MM.1S (cell line): ENCODE measurements at regions not wholly inside any gene's neighbourhood (a gene's known extent, or its start where the extent isn't known, plus 50 kb on each side); places are given as distances from the start of the nearest gene placed in this dataset.

Source experiments
- DNase-seq: peaks from one replicate; pipeline ENCODE4 v3.0.0-alpha.2; 2015
- H2AFZ ChIP-seq: fragments of 300-600 bp; sonication (generic); 2 replicates; pipeline ENCODE4 v1.6.0; 2016; ENCODE audit warnings: antibody characterized with exemption, low read length
- H3F3A ChIP-seq: fragments of 300-600 bp; sonication (generic); 2 replicates; pipeline ENCODE4 v1.6.1; 2016; ENCODE audit warnings: mild to moderate bottlenecking, antibody characterized with exemption, low read length, moderate library complexity, mixed read lengths; ENCODE audit not compliant: insufficient read depth
- H3K27ac ChIP-seq: fragments of 300-600 bp; sonication (generic); 2 replicates; pipeline ENCODE4 v1.5.1; 2016; ENCODE audit warnings: mild to moderate bottlenecking, low read length
- H3K27me3 ChIP-seq: fragments of 300-600 bp; sonication (generic); replicated peaks from 2 replicates; pipeline ENCODE4 v1.6.0; 2016; ENCODE audit warnings: low read length; ENCODE audit not compliant: insufficient read depth
- H3K36me3 ChIP-seq: fragments of 300-600 bp; sonication (generic); replicated peaks from 2 replicates; pipeline ENCODE4 v1.6.1; 2016; ENCODE audit warnings: mild to moderate bottlenecking, low read length, mixed read lengths; ENCODE audit not compliant: insufficient read depth
- H3K4me1 ChIP-seq: fragments of 300-600 bp; sonication (generic); 2 replicates; pipeline ENCODE4 v1.6.1; 2016; ENCODE audit warnings: low read length, mixed read lengths
- H3K4me2 ChIP-seq: fragments of 300-600 bp; sonication (generic); 2 replicates; pipeline ENCODE4 v1.6.0; 2016; ENCODE audit warnings: low read depth, low read length
- H3K4me3 ChIP-seq: fragments of 300-600 bp; sonication (generic); 2 replicates; pipeline ENCODE4 v1.5.1; 2016; ENCODE audit warnings: low read length, mixed read lengths
- H3K79me2 ChIP-seq: fragments of 300-600 bp; sonication (generic); 2 replicates; pipeline ENCODE4 v1.6.1; 2016; ENCODE audit warnings: mixed run types, low read length, mixed read lengths
- H3K9ac ChIP-seq: fragments of 300-600 bp; sonication (generic); 2 replicates; pipeline ENCODE4 v1.6.1; 2016; ENCODE audit warnings: low read length, mixed read lengths
- H3K9me2 ChIP-seq: fragments of 300-600 bp; sonication (generic); replicated peaks from 2 replicates; pipeline ENCODE4 v1.6.1; 2016; ENCODE audit warnings: mild to moderate bottlenecking, low read length, mixed read lengths; ENCODE audit not compliant: insufficient read depth
- H3K9me3 ChIP-seq: fragments of 300-600 bp; sonication (generic); replicated peaks from 2 replicates; pipeline ENCODE4 v1.6.1; 2016; ENCODE audit warnings: mild to moderate bottlenecking, low read length, mixed read lengths; ENCODE audit not compliant: insufficient read depth
- H4K20me1 ChIP-seq: fragments of 300-600 bp; sonication (generic); 2 replicates; pipeline ENCODE4 v1.6.1; 2016; ENCODE audit warnings: mild to moderate bottlenecking, low read length, moderate library complexity, mixed read lengths; ENCODE audit not compliant: insufficient read depth
- EZH2 ChIP-seq: fragments of 300-600 bp; sonication (generic); optimal IDR thresholded peaks from 2 replicates; pipeline ENCODE3; 2017; ENCODE audit warnings: low read depth, mild to moderate bottlenecking, antibody characterized with exemption, low read length, mixed read lengths
- EZH2phosphoT487 ChIP-seq: fragments of 300-600 bp; sonication (generic); IDR thresholded peaks from 2 replicates; pipeline ENCODE4 v1.6.1; 2018; ENCODE audit warnings: antibody characterized with exemption, low read length
- TF ChIP-seq, protein P1 (sequence below): fragments of 300-600 bp; sonication (generic); IDR thresholded peaks from 2 replicates; pipeline ENCODE4 v1.5.1; 2016; ENCODE audit warnings: antibody characterized with exemption, low read length, mixed read lengths

GRCh38 chr13:36530861-36531590, 98.7 kb downstream of the CCNA1 start:
- Histone ChIP-seq H3K4me3 (no peak overlapping the region), H3K27ac (no peak overlapping the region), H3F3A (no peaks in the 10 kb centered on the region), H3K36me3 (no peaks in the 10 kb centered on the region), H3K4me2 (no peak overlapping the region), H3K9me2 (no peaks in the 10 kb centered on the region), H3K27me3 (no peaks in the 10 kb centered on the region), H3K9ac (no peak overlapping the region), H3K4me1 (no peaks in the 10 kb centered on the region), H4K20me1 (no peaks in the 10 kb centered on the region), H3K9me3 (no peaks in the 10 kb centered on the region), H3K79me2 (no peaks in the 10 kb centered on the region), H2AFZ (no peak overlapping the region)
- TF ChIP-seq EZH2: no peak
- no peak for DNase-seq

DNA sequence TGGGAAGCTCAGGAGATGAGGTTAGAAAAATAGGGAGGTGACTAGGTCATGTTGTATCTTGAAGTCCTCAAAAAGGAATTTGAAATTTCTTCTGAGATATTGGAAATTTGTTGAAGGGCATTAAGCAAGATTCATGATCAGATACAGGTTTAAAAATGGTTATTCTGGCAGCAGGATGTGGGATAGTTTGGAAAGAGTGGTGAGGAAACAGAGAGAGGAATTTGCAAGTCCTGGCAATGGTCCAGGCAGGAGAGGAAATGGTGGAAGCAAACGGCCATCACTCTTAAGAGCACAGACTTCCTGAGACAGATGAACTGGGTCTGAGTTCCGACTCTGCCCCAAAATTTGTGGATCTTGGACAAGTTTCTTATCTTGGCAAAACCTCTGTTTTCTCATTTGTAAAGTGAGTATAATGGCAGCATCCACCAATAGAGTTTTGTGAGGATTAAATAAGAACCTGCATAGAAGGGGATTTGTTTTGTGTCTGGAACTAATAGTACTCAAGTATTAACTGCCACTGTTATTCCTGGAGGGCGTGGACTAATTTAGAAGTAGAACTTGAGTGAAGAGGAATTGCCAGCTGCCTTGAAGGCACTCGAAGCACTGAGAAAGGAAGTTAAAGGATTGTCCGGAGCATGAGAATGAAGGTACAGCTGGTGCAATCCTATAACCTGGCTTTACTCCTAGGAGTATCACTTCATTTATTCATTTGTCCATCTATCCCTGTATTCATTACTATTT, 99.6 kb downstream of the CCNA1 start:
- Histone ChIP-seq H3K9ac (no peak overlapping the region), H3K9me2 (no peaks in the 10 kb centered on the region), H4K20me1 (no peaks in the 10 kb centered on the region), H3K27ac (no peak overlapping the region), H3K9me3 (no peaks in the 10 kb centered on the region), H3K4me3 (no peak overlapping the region), H3K79me2 (no peaks in the 10 kb centered on the region), H3K36me3 (no peaks in the 10 kb centered on the region), H3K4me2 (no peak overlapping the region), H2AFZ (no peak overlapping the region), H3F3A (no peaks in the 10 kb centered on the region), H3K4me1 (no peaks in the 10 kb centered on the region), H3K27me3 (no peaks in the 10 kb centered on the region)
- TF ChIP-seq EZH2phosphoT487 (no peak), EZH2 (no peak)
- TF ChIP-seq, protein P1, sequence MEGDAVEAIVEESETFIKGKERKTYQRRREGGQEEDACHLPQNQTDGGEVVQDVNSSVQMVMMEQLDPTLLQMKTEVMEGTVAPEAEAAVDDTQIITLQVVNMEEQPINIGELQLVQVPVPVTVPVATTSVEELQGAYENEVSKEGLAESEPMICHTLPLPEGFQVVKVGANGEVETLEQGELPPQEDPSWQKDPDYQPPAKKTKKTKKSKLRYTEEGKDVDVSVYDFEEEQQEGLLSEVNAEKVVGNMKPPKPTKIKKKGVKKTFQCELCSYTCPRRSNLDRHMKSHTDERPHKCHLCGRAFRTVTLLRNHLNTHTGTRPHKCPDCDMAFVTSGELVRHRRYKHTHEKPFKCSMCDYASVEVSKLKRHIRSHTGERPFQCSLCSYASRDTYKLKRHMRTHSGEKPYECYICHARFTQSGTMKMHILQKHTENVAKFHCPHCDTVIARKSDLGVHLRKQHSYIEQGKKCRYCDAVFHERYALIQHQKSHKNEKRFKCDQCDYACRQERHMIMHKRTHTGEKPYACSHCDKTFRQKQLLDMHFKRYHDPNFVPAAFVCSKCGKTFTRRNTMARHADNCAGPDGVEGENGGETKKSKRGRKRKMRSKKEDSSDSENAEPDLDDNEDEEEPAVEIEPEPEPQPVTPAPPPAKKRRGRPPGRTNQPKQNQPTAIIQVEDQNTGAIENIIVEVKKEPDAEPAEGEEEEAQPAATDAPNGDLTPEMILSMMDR: no peak
- DNase-seq: no peak

DNA sequence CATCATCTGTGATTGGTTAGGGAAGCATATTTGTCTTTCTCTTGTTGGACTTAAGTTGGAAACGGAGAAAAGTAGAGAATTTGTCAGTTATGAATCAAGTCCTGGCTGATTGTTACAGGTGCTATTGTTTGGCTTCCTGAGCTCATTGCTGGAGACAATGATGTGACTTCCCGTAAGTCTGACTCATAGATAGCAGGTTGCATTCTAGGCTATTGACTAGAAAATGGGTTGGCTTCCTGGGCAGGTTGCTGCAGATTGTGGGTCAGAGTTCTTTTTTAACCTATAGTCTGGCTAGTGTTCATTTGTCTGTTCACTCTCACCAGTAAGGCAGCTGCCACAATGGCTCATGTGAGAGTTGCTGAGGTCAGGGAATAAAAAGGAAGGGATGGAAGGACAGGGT, 101.5 kb downstream of the CCNA1 start:
- no peaks in the 10 kb centered on the region for H3K27me3 ChIP-seq
- no peak for DNase-seq
- no peak overlapping the region for H3K4me2 ChIP-seq
- H2AFZ ChIP-seq: no peak overlapping the region
- H3K36me3 ChIP-seq: no peaks in the 10 kb centered on the region
- no peaks in the 10 kb centered on the region for H4K20me1 ChIP-seq
- no peak overlapping the region for H3K4me3 ChIP-seq
- H3K27ac ChIP-seq: no peak overlapping the region
- TF ChIP-seq EZH2 (no peak), EZH2phosphoT487 (no peak)
- TF ChIP-seq, protein P1: no peak
- no peaks in the 10 kb centered on the region for H3F3A ChIP-seq
- no peaks in the 10 kb centered on the region for H3K4me1 ChIP-seq
- no peaks in the 10 kb centered on the region for H3K79me2 ChIP-seq
- H3K9ac ChIP-seq: no peak overlapping the region
- no peaks in the 10 kb centered on the region for H3K9me3 ChIP-seq
- H3K9me2 ChIP-seq: no peaks in the 10 kb centered on the region

GRCh38 chr13:36536546-36536945, 104.3 kb downstream of the CCNA1 start:
- Histone ChIP-seq H3K4me2 (no peak overlapping the region), H3K9ac (no peak overlapping the region), H3K4me3 (no peak overlapping the region), H3K36me3 (no peaks in the 10 kb centered on the region), H3K79me2 (no peaks in the 10 kb centered on the region), H3K4me1 (no peaks in the 10 kb centered on the region), H3K9me2 (no peaks in the 10 kb centered on the region), H3K27me3 (no peaks in the 10 kb centered on the region), H3K9me3 (no peaks in the 10 kb centered on the region), H2AFZ (no peak overlapping the region), H4K20me1 (no peaks in the 10 kb centered on the region), H3F3A (no peaks in the 10 kb centered on the region), H3K27ac (no peak overlapping the region)
- no peak for DNase-seq
- TF ChIP-seq EZH2phosphoT487: no peak
- no peak for TF ChIP-seq EZH2
- TF ChIP-seq, protein P1: no peak
